ENCODE measurements at regions not wholly inside any gene's neighbourhood (a gene's known extent, or its start where the extent isn't known, plus 50 kb on each side); places are given as distances from the start of the nearest gene placed in this dataset.

- Histone ChIP-seq H3K4me1 (no peaks in the 10 kb centered on the region; a peak in 1 of 20 replicates), H3K9ac (no peak overlapping the region), H3K9me3 (replicated peaks in 1 of 11) (peaks cover 0 to 9% (median 5%) of the 10 kb centered on the region in 11 experiments; a peak in 10 of 22 replicates), H3K4me2 (no peak overlapping the region), H3K4me3 (no peak overlapping the region), H3K36me3 (no peaks in the 10 kb centered on the region), H4K20me1 (no peaks in the 10 kb centered on the region), H3K27ac (no peak overlapping the region), H3K27me3 (no peaks in the 10 kb centered on the region)
- TF ChIP-seq Cebpa-rat (IDR thresholded peaks at IDR 0.05) = no peak
Measured at GRCh38 chr13:109611912-109612691, 174.3 kb downstream of the IRS2 start.

GRCh38 chr13:109610517-109610916 lies 175.9 kb downstream of the IRS2 start:
- TF ChIP-seq Cebpa-rat (IDR thresholded peaks at IDR 0.05) = no peak
- Histone ChIP-seq H3K9ac (no peak overlapping the region), H3K4me2 (no peak overlapping the region), H3K27ac (no peak overlapping the region), H3K4me3 (no peak overlapping the region), H3K4me1 (no peaks in the 10 kb centered on the region; a peak in 1 of 20 replicates), H3K9me3 (replicated peaks in 1 of 11) (peaks cover 0 to 10% (median 6%) of the 10 kb centered on the region in 11 experiments; a peak in 10 of 22 replicates), H3K36me3 (no peaks in the 10 kb centered on the region; a peak in 2 of 22 replicates), H4K20me1 (no peaks in the 10 kb centered on the region), H3K27me3 (no peaks in the 10 kb centered on the region)

- Histone ChIP-seq H3K4me3 (no peak overlapping the region), H3K27ac (no peak overlapping the region), H3K9me3 (replicated peaks in 1 of 11) (peaks cover 0 to 19% (median 7%) of the 10 kb centered on the region in 11 experiments; a peak in 12 of 22 replicates), H3K36me3 (no peaks in the 10 kb centered on the region; a peak in 5 of 22 replicates), H3K9ac (no peak overlapping the region), H4K20me1 (no peaks in the 10 kb centered on the region), H3K27me3 (no peaks in the 10 kb centered on the region), H3K4me2 (no peak overlapping the region), H3K4me1 (no peaks in the 10 kb centered on the region; a peak in 1 of 20 replicates)
- no peak for TF ChIP-seq Cebpa-rat (IDR thresholded peaks at IDR 0.05)
Measured at GRCh38 chr13:109608503-109608902, 177.9 kb downstream of the IRS2 start.

- Histone ChIP-seq H3K4me2 (no peak overlapping the region), H3K9ac (no peak overlapping the region), H3K36me3 (no peaks in the 10 kb centered on the region; a peak in 5 of 22 replicates)
Measured at GRCh38 chr13:109608059-109608458, 178.3 kb downstream of the IRS2 start.

GRCh38 chr13:109606520-109606919 lies 179.9 kb downstream of the IRS2 start:
- Histone ChIP-seq H3K9ac (no peak overlapping the region), H3K27ac (no peak overlapping the region), H3K4me1 (no peaks in the 10 kb centered on the region; a peak in 1 of 20 replicates), H3K36me3 (peaks cover 0 to 3% (median 0%) of the 10 kb centered on the region in 11 experiments; a peak in 6 of 22 replicates), H3K4me2 (no peak overlapping the region), H4K20me1 (no peaks in the 10 kb centered on the region), H3K9me3 (replicated peaks in 1 of 11) (peaks cover 0 to 19% (median 9%) of the 10 kb centered on the region in 11 experiments; a peak in 14 of 22 replicates), H3K4me3 (no peak overlapping the region), H3K27me3 (no peaks in the 10 kb centered on the region)
- no peak for TF ChIP-seq Cebpa-rat (IDR thresholded peaks at IDR 0.05)

More at GRCh38 chr13:109608059-109608458, 178.3 kb downstream of the IRS2 start:
- Histone ChIP-seq H3K27me3 (no peaks in the 10 kb centered on the region), H4K20me1 (no peaks in the 10 kb centered on the region), H3K4me3 (no peak overlapping the region), H3K27ac (no peak overlapping the region), H3K4me1 (no peaks in the 10 kb centered on the region; a peak in 1 of 20 replicates), H3K9me3 (replicated peaks in 1 of 11) (peaks cover 0 to 19% (median 7%) of the 10 kb centered on the region in 11 experiments; a peak in 12 of 22 replicates)
- no peak for TF ChIP-seq Cebpa-rat (IDR thresholded peaks at IDR 0.05)

- H3K9me3 ChIP-seq (replicated peaks in 1 of 11) = peaks cover 0 to 19% (median 9%) of the 10 kb centered on the region in 11 experiments; a peak in 14 of 22 replicates
- no peak overlapping the region for H3K4me2 ChIP-seq
- TF ChIP-seq Cebpa-rat (IDR thresholded peaks at IDR 0.05) = no peak
- no peak overlapping the region for H3K4me3 ChIP-seq
- H3K36me3 ChIP-seq = peaks cover 0 to 3% (median 0%) of the 10 kb centered on the region in 11 experiments; a peak in 6 of 22 replicates
- H3K27me3 ChIP-seq = no peaks in the 10 kb centered on the region
- H3K9ac ChIP-seq = no peak overlapping the region
- H4K20me1 ChIP-seq = no peaks in the 10 kb centered on the region
- H3K27ac ChIP-seq = no peak overlapping the region
- H3K4me1 ChIP-seq = no peaks in the 10 kb centered on the region; a peak in 1 of 20 replicates
Measured at GRCh38 chr13:109605846-109606245, 180.5 kb downstream of the IRS2 start.

GRCh38 chr13:109604894-109605293 lies 181.5 kb downstream of the IRS2 start:
- Histone ChIP-seq H3K4me3 (no peak overlapping the region), H3K27me3 (no peaks in the 10 kb centered on the region), H4K20me1 (no peaks in the 10 kb centered on the region), H3K9ac (no peak overlapping the region), H3K9me3 (replicated peaks in 1 of 11) (peaks cover 0 to 19% (median 9%) of the 10 kb centered on the region in 11 experiments; a peak in 14 of 22 replicates), H3K27ac (no peak overlapping the region), H3K4me2 (no peak overlapping the region), H3K4me1 (no peaks in the 10 kb centered on the region), H3K36me3 (peaks cover 0 to 3% (median 0%) of the 10 kb centered on the region in 11 experiments; a peak in 6 of 22 replicates)
- TF ChIP-seq Cebpa-rat (IDR thresholded peaks at IDR 0.05) = no peak

- H3K4me2 ChIP-seq = no peak overlapping the region
- no peaks in the 10 kb centered on the region for H4K20me1 ChIP-seq
- no peaks in the 10 kb centered on the region for H3K27me3 ChIP-seq
- no peak overlapping the region for H3K27ac ChIP-seq
- H3K4me3 ChIP-seq = no peak overlapping the region
- no peak overlapping the region for H3K9ac ChIP-seq
- peaks cover 0 to 16% (median 7%) of the 10 kb centered on the region in 11 experiments; a peak in 14 of 22 replicates for H3K9me3 ChIP-seq (replicated peaks in 1 of 11)
- H3K36me3 ChIP-seq = peaks cover 0 to 4% (median 0%) of the 10 kb centered on the region in 11 experiments; a peak in 6 of 22 replicates
- TF ChIP-seq Cebpa-rat (IDR thresholded peaks at IDR 0.05) = no peak
- no peaks in the 10 kb centered on the region for H3K4me1 ChIP-seq
Measured at GRCh38 chr13:109602356-109602755, 184.0 kb downstream of the IRS2 start.

- H3K36me3 ChIP-seq = peaks cover 0 to 4% (median 0%) of the 10 kb centered on the region in 11 experiments; a peak in 5 of 22 replicates
- peaks cover 0 to 9% (median 6%) of the 10 kb centered on the region in 11 experiments; a peak in 5 of 22 replicates for H3K9me3 ChIP-seq (replicated peaks in 1 of 11)
- no peak overlapping the region for H3K9ac ChIP-seq
- H3K27me3 ChIP-seq = no peaks in the 10 kb centered on the region
- H3K4me2 ChIP-seq = no peak overlapping the region
- H3K4me1 ChIP-seq = no peaks in the 10 kb centered on the region
- TF ChIP-seq Cebpa-rat (IDR thresholded peaks at IDR 0.05) = no peak
- no peak overlapping the region for H3K27ac ChIP-seq
- H3K4me3 ChIP-seq = no peak overlapping the region
- H4K20me1 ChIP-seq = no peaks in the 10 kb centered on the region
Measured at GRCh38 chr13:109599901-109600657, 186.3 kb downstream of the IRS2 start.

Data from BLaER1 treated with 17β-estradiol and CSF1 and Interleukin-3, amounts not matched to agents 10 nM and 100 nM (cell line).